ACHN (cell line): ENCODE measurements at regions not wholly inside any gene's neighbourhood (a gene's known extent, or its start where the extent isn't known, plus 50 kb on each side); places are given as distances from the start of the nearest gene placed in this dataset.
"Not testable (repeated sequence)": the region's sequence is repeated elsewhere in the genome, so short reads cannot be mapped to it uniquely, and the experiment has no call there.

Source experiments
- DNase-seq: peaks from one replicate; pipeline ENCODE4 v3.0.0-alpha.2; 2015
- in situ Hi-C: cut with HindIII; loops from 2 replicates; pipeline ENCODE4 v1.10.0; 2017; ENCODE audit warnings: low sequenced_read_pairs, low pct_ligation_motif_present, low pct_unique_long_range_greater_than_20kb

- in situ Hi-C loops, result no loop called here
- DNase-seq, result no peak
Measured at GRCh38 chr20:29296256-29297230, 1960.9 kb upstream of the DEFB115 start.

DNA sequence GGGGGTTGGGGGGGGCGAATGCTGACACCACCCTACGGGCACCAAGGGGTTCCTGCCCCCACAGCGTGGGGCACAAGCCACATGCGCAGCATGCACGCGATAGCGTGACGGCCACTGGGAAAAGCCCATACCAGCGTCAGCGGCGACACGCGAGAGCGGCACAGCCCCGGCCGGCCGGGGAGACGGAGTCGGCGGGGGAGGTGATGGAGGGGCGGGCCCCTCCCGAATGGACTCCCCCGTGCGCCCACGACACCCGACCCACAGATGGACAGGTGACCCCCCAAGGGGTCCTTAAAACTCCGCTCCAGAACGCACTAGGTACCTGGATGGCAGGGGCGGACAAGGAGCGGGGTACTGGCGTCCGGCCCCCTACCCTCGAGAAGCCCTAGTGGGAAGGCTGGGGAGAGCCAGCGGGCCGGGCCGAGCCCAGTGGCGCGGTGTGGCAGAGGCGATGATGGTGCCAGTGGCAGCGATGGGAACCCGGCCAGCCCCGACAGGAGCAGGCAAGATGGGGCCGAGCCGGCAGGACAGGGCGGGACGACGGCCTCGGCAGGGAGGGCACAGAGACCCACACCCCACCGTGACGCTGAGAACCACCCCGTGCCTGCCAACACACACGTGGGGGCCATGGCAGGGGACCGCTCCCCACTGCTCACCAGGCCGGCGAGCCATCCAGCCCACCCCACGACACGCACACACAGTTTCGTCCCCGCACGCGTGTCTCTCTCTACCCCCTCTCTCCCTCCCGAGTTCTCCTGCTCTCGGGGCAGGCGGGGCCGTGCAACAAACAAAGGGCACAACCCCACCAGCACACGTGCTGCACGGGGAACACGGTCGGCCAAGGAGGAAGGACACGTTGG is 1959.8 kb upstream of the DEFB115 start:
- DNase-seq, result no peak
- in situ Hi-C loops, result no loop called here

- no peak for DNase-seq
- in situ Hi-C loops, result no loop called here
Measured at GRCh38 chr20:29298271-29298590, 1959.2 kb upstream of the DEFB115 start.

- in situ Hi-C loops, result no loop called here
- DNase-seq, result no peak
Measured at GRCh38 chr20:29298759-29299613, 1958.5 kb upstream of the DEFB115 start.

GRCh38 chr20:29299811-29300578 is 1957.5 kb upstream of the DEFB115 start:
- no peak for DNase-seq
- in situ Hi-C loops, result no loop called here

DNA sequence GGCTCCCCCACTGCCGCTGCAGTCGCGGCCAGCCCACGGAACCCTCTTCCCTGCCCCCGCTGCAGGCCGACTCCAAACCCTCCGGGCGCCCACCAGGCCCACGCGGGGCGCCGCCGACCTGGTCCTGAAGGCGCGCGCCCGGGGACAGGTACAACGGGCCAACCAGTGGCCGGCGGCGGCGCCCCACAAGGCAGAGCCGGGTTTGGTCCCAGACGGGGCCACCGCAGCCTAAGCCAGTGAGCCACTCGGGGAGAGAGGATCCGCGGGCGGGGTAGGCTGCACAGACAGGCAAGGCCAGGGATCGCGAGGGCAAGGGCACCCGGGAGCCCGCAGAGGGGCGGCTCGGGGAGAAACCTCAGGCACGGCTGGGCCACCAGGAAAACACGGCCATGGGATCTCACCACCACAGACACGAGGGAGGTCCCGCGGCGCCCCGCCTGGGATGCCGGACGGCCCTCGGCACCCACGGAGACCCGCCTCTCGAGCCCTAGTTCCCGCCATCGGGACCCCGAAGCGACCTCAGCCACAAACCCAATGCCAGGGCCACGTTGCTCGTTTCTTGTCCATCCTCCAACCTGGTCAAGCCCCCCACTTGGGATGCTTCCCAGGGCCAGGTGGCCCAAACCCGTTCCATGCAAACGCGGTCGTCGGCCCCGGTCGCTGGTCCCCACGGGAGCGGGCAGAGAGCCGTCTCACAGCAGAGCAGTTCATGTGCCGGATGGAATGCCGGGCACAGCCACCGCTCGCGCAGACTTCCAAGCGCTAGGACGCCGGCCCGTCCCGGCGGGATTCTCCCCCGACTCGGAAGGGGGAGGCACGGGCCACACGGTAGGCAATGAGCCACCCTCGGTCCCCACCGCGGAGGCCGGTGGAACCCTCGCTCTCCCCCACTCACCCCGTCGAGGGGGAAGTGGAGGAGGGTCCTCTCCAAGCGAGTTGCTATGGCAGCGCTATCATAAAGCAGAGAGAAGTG is 1956.6 kb upstream of the DEFB115 start:
- in situ Hi-C loops, result no loop called here
- DNase-seq, result no peak

GRCh38 chr20:29301624-29302259 is 1955.7 kb upstream of the DEFB115 start:
- in situ Hi-C loops, result no loop called here
- no peak for DNase-seq

DNA sequence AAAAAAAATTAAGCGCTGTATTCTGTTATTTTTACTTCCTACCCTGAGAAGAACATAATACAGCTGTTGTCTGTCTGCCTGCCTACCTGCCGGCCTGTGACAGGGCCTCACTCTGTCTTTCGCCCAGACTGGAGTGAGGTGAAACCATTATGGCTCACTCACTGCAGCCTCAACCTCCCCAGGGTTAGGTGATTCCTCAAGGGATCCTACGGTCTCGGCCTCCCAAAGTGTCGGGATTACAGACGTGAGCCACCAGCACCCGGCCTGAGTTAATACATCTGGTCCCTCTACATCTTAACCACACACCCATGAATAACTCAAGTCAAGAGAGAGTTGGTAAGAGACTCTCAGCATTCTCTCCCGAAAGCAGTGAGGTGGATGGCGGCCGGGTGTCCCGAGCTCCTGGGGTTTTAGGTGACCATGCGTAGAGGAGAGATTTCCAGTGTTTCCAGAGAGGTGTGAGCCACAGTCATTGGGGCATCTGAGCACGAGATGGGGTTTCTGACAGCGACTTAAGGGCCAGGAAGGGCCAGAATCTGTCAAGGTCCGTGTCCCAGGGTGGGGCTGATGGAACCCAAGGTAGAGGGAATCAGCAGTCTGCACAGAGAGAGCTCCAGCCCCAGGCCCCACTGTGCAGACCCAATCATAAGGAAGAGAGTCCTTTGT is 1954.4 kb upstream of the DEFB115 start:
- in situ Hi-C loops, result no loop called here

DNA sequence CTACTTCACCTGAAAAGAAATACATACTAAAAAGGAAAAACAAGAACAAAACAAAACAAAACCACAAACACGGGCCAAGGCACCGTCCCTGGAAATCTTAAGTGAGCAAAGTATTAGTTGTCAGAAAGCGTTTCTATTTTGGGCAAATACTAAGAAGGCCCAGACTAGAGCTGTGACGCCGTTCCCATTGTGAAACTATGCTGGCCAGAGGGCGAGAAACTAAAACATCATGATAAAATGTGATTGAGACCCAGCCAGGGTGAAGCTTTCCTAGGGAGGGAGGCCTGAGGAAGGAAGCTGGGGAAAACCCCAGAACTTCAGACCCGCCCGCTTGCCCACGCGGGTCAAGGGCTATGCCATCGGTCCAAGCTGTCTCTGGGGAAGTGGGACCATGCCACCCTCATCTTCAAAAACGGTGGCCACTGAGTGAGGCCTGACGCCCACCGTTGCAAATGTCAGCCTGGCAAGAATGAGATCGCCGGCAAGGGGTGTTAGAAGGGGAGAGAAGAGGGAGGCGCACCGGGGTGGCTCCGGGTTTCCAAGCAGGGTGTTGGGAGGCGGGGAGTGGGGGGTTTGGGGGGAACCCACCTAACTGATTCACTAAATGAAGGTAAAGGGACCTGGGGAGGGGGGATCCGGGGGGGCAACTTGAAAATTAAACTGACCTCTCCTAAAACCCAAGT is 1950.9 kb upstream of the DEFB115 start:
- DNase-seq, result no peak
- in situ Hi-C loops, result no loop called here

More for the DNA sequence above, 1954.4 kb upstream of the DEFB115 start:
- DNase-seq, result no peak

DNA sequence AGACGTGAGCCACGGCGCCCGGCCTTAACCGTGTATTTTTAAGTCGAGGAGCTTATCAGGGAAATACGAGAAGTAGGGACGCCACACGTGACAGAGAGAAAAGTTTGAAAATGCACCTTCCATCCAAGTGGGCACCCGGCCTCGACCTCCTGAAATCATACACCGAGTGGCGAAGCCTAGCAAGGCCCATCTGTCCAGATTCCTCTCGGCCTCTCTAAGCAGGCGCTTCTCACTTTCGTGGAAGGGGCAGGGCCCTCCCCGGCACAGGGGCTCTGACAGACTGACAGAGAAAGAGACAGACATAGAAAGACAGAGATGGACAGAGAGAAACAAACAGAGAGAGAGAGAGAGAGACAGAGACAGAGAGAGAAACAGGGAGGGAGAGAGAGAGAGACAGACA is 1950.0 kb upstream of the DEFB115 start:
- DNase-seq, in situ Hi-C loops: not testable (repeated sequence)

- in situ Hi-C loops, DNase-seq: not testable (repeated sequence)
Measured at GRCh38 chr20:29308956-29309355, 1948.5 kb upstream of the DEFB115 start.

DNA sequence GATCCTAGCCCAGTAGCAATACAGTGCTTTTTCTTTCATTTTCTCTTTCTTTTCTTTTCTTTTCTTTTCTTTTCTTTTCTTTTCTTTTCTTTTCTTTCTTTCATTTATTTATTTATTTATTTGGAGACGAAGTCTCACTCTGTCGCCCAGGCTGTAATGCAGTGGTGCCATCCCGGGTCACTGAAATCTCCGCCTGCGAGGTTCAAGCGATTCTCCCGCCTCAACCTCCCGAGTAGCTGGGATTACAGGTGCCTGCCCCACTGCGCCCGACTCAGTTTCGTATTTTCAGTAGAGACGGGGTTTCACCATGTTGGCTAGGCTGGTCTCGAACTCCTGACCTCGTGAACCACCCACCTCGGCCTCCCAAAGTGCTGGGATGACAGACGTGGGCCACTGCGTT is 1948.0 kb upstream of the DEFB115 start:
- DNase-seq, in situ Hi-C loops: not testable (repeated sequence)

DNA sequence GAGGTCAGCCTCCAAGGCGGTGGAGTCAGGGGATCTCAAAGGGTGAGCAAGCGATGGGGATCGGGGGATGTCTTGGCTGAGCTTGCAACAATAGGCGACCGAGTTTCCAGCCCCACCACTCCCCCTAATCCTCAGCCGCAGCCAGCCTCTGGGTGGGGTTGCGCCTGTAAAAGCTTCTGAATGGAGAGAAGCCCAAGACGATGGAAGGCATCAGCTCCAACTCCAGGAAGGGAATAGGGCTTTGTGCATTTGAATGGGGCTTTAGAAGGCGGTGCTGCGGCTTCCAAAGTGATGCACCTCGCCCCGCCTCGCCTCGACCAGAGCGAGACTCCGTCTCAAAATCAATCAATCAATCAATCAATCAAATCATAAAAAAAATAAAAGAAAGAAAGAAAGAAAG is 1946.4 kb upstream of the DEFB115 start:
- DNase-seq, result not testable (repeated sequence)

GRCh38 chr20:29312679-29313078 is 1944.8 kb upstream of the DEFB115 start:
- in situ Hi-C loops, DNase-seq: not testable (repeated sequence)

More for the DNA sequence above, 1946.4 kb upstream of the DEFB115 start:
- in situ Hi-C loops, result not testable (repeated sequence)

DNA sequence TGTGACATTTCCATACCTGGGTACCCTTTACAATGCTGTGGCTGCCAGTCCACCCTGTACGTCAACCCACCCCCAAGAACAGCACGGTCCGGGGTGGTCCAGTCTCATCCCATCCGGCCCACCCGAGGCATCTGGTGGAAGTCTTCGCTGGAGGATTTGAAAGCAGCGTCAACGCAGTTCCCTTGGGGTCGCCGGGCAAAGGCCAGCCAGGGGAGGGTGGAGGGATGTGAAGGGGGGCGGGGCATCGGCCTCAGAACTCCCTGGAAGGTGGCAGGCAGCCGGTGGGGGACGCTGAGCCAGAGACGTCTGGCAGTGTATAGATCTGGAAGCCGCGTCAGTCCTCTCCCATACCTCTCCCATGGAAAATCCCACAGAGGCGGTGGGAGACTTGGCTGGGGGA is 1944.0 kb upstream of the DEFB115 start:
- DNase-seq, result no peak
- in situ Hi-C loops, result no loop called here
